ENCODE measurements at regions not wholly inside any gene's neighbourhood (a gene's known extent, or its start where the extent isn't known, plus 50 kb on each side); places are given as distances from the start of the nearest gene placed in this dataset.
"Not testable (repeated sequence)": the region's sequence is repeated elsewhere in the genome, so short reads cannot be mapped to it uniquely, and the experiment has no call there.

DNA sequence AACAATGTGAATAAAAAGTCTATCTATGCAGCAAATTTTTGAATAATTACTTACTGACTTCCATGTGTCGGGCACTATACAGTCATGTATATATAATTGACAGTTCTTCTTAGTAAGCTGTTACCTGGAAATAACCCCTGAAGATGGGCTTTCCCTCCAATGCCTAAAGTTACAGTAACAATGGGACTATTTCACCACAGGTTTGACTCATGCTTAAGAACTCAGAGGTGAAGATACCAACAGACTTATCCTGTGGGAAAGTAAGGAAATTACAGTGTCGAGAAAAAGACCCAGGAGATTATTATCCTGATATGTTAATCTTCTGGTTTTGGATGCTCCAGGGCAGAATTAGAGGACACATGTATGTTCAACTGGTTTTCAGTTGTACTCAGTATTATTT is 601.5 kb upstream of the SOX9 start:
- DNase-seq: no peak

DNA sequence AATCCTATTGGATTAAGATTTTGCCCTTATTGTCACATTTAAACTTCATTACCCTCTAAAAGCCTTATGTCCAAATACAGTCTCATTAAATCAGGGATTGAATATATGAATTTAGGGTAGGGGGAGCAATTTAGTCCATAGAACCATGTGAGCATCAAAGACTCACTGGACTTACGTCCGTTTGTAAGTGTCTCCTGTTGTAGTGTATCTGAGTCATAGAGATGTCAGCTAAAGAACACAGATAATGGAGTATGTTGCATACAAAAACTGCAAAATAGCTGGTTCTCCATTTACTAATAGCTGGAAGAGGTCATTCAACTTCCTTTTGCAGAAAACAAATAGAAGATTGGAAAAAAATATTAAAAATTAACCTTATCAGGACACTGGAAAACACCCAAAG is 599.1 kb upstream of the SOX9 start:
- no peak for DNase-seq

DNA sequence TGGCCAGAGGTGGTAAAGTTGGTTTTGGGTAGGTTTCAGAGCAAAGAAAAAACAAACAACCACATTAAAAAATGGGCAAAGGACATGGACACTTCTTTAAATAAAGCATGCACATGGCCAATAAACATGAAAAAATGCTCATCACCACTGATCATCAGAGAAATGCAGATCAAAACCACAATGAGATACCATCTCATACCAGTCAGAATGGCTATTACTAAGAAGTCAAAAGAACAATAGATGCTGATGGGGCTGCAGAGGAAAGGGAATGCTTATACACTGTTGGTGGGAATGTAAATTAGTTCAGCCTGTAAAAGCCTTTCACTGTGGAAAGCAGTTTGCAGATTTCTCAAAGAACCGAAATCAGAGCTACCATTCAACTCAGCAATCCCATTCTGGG is 598.4 kb upstream of the SOX9 start:
- no peak for DNase-seq

DNA sequence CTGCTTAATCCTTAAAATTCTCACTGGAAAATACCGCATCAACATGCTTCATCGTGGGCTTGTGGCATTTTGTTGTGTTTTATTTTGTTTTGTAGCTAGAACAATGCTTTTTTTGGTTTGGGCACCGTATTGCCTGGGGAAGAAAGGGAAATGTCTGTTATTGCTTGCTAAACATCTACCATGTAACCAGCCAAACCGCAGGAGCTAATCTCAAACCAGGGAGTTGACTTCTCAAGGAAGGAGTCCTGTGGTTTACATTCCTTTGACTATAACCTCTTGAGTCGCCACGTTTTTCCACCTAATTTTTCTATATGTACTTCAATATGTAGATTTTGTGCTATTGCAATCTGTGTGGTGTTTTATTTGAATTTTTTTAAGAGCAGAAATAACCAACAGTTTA is 593.5 kb upstream of the SOX9 start:
- no peak for DNase-seq

DNA sequence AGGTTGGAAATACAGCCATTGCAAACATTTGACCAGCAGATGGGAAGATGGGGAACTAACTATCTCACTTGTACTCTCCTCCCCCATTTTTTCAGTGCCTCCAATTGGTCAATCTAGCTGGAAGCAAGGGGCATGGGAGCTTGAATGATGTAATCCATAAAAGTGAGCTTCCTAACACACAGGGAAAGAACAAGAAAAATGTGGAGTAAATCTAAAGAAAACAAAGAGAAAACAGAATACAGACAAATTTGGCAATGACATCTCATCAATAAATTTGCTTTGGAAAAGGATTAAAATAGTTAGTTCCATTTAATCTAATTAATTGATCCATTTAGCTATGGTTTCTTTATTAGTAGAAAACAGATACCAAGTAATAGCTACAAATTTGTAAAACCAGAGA is 592.6 kb upstream of the SOX9 start:
- DNase-seq: no peak

DNA sequence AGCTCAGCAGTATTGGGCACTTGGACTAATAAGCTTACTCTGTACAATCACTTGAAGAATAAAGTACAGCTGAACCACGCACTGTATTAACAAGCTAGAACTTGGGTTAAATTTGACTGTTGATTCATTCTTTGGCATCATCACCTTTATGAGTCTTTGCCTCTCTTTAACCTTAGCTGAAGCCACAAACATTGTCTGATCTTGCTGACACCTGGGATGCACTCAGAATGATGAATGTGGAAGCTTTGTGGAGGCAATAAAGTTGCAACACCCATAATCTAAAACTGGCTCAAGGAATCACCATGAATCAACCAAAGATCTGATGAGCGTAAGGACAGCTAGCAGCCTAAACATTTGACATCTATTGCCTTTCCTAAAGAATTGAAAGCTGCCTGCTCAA is 590.6 kb upstream of the SOX9 start:
- no peak for DNase-seq

DNA sequence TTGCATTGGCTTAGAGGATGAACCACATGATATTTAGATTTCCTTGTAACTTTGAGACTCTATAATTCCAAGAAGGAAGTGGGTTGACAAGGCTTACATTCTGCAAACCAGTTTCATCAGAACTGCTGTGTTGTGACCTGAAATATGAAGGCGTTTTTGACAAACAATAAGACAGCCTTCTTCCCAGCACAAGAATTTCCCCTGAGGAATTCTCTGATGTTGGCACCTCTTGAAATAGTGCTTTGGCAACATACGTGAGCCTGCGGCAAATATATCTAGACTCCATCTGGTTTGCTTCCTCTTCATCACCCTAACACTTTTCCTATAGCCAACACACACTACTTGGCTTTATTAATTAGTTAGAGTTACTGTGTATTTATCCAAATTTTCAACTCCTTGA is 585.5 kb upstream of the SOX9 start:
- no peak for DNase-seq

DNA sequence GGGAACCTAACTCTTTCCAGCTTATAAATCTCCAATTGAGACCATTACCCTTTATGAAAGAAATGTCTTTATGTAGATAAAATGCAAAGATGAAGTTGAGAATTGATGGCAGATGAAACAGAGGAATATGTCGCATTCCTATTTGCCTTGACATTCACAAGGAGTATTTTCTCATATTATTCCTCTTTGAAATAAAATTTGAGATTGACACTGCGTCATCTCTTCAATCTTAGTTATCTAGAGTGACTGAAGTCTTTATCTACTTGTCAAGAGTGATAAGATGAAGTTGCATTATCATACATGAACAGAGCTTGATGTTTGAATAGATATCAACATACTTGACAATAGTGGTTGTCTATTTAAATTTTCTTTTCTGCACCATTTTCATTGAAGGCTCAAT is 574.4 kb upstream of the SOX9 start:
- DNase-seq: no peak

DNA sequence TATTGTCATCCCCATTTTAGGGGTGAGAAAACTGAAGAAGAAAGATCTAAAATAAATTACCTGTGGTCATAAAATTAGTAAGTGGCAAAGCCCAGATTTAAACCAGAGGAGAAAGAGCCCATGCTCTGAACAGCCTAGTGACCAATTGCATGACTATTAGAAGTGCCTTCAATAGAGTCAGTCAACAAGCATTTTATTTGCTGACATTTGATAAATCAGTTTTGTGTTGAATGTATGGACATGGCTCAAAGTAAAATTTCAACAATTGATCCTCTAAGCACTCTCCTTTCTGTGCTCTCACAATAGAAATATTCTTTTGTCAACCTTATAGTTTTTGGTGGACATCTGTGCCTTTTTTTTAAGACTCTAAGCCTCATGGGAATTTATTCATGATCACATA is 572.9 kb upstream of the SOX9 start:
- DNase-seq: no peak

DNA sequence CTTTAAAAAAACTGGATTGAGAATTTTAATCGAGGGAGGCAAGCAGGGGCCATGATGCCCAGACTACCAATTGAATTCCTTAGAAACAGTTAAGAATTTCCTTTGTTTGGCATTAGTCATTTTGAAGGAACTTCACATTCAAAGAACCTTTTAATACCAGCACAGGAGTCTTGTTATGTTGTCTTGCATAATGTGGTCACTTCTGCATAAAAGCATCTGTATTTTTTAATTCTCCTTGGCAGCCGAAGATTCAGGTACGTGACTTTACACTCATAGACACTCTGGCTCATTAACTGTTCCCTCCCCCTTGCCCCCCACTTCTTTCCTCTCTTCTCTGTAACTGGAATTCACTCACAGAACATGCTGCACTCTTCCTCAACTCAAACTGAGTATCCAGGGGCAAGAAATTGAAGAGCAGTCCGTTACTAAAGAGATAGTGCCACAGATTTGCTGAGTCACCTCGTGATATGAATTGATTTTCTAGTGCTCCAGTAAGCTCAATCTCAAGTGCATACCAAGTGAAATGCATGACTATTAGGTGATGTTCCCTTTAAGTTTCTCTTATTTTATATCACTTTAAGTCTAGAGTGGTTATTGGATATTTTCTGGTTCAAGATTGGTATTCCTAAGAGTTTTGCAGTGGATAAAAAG is 572.2 kb upstream of the SOX9 start:
- no peak for DNase-seq

DNA sequence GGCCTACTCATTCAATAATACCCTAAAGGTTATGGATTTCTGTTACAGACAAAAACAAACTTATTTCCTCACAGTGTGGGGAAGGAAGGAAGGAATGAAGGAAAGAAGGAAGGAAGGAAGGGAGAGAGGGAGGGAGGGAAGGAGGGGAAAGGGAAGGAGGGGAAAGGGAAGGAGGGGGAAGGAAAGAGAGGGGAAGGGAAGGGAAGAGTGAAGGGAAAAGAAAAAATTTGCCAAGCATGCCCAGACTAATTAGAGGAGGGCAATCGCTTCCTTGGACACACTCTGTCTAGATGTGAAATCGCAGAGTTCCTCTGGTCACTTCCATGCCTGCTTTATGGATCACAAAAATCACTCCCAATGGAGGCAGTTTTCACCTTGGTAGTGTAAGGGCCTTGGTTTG is 570.1 kb upstream of the SOX9 start:
- DNase-seq: no peak

DNA sequence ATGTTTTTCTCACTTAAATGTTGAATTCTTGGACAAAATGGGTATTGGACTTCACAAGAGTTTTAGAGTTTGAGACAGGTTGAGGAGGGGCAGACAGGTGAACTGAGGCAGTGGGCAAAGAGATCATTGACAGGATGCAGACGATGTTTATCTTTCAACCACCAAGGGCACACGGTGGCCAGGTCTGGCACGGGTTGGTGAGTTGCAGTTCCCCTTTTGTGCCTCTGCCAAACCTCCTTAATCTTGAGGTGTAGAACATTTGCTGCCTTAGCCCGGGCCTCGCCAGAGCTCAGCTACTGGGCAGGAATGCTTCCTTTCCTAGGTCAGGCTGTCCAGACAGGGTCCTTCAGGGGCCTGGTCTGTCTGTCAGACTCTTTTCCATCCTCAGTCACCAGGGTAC is 567.4 kb upstream of the SOX9 start:
- DNase-seq: no peak

DNA sequence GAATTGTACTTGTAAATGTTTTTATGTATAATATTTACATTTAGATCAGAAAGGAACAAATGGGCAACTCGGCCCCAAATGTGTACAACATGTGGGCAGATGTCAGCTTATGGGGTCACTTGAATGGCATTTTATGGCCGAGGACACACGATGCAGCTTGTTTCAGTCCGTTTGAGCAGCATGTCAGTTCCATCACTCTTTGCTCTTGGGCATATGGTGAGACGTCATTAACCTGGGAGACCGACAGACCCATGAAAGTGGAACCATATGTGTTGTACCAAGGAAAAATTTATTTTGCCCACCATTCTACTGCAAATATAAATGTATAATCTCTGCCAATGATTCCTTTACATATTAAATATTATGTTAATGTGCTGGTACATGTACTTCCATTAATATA is 561.9 kb upstream of the SOX9 start:
- DNase-seq: no peak

DNA sequence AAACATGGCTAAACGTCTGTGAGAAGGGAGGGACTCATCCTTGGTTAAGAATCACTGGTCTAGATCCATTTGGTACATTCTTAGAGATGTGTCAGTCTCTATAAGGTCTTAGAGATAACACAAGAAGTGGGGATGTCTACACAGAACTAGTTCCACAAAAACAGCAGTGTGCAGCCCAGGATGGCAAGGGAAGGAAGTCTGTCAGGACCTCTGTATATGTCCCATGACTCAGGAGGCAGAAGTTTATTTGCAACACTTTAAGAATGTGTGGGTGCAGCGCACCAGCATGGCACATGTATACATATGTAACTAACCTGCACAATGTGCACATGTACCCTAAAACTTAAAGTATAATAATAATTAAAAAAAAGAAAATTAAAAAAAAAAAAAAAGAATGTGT is 548.5 kb upstream of the SOX9 start:
- DNase-seq: no peak

DNA sequence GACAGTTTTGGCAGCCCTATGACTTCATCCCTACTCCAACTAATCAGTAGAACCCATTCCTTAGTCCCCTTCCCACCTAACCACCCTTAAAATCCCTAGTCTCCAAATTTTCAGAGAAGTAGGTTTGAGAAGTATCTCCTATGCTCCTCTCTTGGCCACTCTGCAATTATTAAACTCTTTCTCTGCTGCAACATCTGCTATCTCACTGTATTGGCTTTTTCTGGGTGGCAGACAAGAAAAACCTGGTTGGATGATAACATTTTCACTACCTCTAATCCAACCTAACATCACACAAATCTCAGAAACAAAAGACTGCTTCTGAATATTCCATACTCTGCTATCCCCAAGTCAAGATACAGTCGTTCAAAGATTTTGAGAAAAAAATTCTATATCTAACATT is 542.4 kb upstream of the SOX9 start:
- no peak for DNase-seq

DNA sequence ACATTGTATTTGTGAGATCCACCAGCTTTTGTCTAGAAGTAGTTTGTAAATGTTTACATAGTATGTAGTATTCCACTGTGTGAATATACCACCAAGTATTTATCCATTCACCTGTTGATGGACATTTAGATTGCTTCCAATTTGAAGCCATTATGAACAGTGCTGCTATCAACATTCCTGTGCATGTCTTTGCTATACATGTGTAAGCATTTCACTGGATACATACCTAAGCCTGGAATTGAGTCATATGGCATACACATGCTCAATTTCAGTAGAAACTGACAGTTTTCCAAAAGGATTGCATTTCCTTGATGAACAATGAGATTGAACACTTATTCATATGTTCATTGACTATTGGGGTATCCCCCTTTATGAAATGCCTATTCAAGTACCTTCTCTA is 540.6 kb upstream of the SOX9 start:
- no peak for DNase-seq

DNA sequence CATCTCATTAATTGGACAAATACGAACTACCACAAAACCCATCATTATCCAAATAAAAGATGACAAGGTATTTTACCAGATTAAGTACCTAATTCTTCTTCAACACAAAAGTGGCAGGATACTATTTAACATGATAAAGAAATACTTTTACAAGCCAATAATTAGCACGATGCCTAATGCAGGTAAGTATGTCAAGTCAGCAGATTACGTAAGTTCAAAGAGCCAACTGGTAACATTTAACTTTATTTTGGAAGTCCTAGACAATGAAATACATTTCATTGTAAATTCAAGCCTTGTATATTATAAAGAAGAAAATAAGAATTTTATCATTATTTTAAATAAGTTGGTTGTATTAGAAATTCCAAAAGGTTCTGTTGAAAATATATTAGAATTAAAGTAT is 535.3 kb upstream of the SOX9 start:
- no peak for DNase-seq

DNA sequence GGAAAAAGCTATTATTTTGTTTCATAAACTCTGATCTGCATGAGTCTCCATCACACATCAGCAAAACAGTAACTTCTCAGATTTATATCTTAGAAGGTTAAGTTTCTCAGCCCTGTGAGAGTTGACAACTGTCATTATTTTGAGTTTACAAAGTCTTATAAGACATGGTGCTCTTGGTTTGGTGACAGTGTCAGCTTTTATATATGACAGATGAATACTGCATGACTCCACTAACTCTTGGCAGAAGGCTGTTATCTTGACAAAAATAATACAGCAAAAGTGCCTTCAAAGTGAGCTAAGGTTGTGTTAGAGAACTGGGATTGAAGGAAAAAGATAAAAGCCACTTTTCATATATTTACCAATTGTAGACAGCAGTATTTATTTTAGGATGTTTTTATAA is 528.4 kb upstream of the SOX9 start:
- no peak for DNase-seq

DNA sequence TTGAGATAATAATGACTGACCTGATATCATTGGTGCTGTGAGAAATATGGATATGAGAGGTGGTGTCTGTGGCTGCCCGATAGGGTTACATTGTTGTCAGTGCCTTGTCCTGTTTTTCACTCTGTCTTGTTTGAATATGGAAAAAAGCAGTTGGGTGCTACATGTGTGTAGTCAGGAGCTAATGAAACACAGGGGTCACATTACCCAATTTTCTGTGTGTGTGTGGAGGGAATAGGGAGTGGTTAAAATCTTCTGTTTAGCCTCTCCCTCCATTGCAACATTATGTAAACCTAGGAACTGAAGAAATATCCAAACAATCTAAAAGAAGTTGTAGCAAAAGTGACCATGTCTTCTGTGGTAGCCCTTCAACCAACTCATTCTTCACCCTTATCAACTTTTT is 527.7 kb upstream of the SOX9 start:
- DNase-seq: no peak

DNA sequence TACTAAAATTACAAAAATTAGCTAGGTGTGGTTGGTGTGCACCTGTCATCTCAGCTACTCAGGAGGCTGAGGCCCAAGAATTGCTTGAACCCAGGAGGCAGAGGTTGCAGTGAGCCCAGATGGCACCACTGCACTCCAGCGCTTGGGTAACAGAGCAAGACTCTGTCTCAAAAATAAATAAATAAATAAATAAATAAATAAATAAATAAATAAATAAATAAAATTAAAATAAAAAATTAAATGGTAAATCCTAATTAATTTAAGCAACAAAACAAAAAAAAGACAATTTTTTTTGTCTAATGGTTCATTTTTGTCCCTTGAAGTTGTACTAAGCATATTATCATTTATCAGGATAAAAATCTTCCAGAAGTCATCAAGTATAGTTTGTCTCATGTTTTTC is 521.2 kb upstream of the SOX9 start:
- DNase-seq: not testable (repeated sequence)

DNA sequence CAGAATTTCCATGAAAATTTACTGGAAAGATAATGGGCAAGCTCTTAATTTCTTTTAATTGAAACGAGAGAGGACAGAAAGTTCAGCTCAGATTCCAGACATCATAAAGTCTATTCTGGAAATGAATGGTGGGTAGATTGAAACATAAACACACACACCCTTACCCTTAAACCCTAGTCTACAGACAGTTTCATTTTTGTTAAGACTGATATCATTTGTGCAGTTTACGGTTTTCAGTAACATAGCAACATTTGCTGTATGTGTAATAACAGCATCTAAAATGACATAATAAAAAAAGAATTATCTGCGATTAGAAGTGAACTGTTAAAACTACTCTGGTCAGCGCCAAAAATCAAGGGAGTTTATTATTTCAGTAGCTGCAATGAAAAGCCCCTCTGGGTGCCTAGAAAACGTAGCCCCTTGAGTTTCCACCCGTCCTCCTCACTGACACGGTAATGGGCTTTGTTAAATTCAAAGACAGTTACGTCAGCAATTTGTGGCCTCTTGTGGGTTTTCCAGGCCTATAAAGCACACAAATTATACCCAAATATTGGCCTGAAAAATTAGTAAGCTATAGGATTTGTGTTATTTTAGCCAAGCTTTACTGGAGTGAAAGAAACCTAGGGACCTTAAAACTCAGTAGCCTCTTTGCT is 520.6 kb upstream of the SOX9 start:
- no peak for DNase-seq

DNA sequence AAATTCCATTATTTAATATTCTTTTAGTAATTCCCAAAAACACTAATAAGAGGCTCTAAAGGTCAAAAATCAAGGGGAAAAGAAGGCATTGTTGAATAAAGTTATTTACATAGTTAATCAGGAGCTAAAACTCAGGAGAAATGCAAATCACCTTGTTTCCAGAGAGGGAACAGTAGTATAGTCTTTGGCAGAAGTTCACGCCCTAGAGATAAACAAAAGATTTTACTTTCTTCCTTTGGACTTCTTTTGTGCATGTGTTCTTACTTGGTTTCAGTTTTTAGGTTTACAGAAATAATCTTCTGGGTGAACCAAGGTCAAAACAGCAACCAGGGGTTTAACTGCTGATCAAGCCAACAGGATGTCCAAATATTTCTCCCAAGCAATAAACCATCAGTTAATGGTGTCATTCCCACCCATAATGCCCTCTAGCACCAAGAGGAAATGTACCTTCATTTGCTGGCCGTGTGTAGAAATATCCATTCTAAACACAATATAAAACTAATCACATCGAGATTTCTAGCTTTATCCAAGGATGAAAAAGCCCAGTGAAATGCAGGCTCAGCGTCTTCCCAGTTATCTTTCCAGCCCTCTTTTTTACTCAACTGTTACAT is 518.8 kb upstream of the SOX9 start:
- no peak for DNase-seq

DNA sequence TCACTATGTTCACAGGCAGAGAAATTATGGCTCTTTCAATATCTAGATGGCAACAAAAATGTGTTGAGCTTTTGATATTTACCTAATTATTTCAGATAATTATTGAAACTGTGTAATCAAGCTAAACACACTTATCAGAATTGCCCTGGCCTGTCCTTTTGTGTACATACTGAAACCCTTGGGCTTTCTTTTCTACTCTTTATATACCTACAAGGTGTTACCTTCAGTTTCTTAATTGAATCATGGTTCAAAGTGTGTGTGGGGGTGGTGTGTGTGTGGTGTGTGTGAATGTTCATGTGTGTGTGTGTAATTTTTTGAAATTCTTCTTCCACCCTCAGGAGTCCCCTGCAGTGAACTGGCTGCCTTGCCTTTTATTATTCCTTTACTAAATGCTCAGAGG is 506.8 kb upstream of the SOX9 start:
- DNase-seq: no peak

DNA sequence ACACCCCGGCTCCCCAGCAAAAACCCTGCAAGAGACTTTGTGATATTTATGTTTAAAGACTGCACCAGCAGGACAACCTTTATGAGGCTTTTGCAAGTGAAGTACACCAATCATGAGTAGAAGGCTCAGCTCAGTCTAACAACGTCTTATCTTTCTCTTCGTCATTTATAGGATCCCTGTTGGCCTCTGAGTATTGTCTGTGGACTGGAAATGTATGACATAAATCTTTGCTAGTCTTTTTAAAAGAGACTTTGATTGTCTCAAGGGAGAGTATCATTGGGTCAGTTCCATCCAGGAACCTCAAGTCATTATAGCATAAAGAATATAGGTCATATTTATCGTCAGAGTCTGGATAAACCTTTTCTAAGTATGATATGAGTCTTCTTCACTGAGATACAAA is 505.0 kb upstream of the SOX9 start:
- DNase-seq: no peak

DNA sequence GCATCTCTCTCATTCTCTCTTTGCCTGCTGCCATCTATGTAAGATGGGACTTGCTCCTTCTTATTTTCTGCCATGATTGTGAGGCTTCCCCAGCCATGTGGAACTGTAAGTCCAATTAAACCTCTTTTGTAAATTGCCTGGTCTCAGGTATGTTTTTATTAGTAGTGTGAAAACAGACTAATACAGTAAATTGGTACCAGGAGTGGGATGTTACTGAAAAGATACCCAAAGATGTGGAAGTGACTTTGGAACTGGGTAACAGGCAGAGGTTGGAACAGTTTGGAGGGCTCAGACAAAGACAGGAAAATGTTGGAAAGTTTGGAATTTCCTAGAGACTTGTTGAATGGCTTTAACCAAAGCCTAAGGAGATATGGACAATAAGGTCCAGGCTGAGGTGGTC is 503.1 kb upstream of the SOX9 start:
- not testable (repeated sequence) for DNase-seq
